Inflammatory macrophage treated with lipopolysaccharide for 1 hour (primary cell): ENCODE measurements at regions not wholly inside any gene's neighbourhood (a gene's known extent, or its start where the extent isn't known, plus 50 kb on each side); places are given as distances from the start of the nearest gene placed in this dataset.

Experiments
- DNase-seq, 2 donors: peaks; one replicate each; pipeline ENCODE4 v3.0.0-alpha.2; 2020 to 2022

DNA sequence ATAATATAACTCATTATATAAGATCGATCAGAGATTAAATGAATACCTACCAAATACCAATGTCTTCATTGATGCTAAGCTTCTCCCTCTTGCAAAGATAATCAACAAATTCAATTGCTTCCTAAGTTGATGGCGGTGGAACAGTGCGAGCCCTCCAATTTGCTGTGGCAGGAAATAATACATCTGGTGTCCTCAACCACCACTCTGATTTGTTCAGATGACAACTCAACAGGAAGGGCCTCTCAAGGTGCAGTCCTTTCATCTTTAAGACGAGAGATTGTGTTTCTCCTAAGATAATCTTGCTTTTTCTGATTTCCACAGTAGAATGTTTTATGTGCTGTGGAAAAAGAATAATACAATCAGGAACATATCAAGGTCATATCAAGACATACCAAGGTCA is 56.6 kb upstream of the IGFBP2 start:
- no peak for DNase-seq

DNA sequence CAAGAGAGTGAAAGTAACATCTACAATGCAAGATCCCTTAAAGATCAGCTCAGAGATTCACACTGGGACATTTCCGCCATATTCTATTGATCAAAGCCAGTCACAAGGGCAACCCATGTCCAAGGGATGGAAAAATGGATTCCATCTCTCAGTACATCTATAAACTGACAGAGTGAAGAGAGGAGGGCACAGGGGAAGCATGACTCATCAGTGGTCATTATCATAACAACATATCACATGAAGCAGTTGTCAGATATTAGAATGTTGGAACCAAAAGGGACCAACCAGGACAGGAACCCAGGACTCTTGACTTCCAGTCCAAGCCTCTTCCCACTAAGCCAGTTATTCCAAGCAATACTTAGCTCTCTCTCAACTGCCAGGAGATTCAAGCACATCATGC is 54.9 kb upstream of the IGFBP2 start:
- DNase-seq: no peak

DNA sequence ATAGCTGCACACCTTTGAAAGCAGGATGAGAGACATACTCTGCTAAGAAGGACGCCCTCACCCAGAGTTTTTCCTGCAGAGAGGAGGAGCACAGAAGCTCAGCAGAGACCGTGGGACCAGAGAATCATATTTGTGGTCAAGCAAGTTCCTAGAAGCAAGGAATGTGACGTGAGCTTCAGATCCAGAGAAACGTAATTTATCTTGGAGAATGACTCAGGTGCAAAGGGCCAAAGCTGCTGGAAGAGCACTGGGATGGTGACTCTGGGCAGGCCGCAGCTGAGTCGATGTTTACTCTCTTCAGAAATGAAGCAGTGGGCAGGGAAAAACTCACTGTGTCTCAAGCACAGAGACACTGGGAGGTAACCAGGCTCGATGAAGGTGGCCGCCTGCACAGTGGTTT is 50.1 kb upstream of the IGFBP2 start:
- no peak for DNase-seq
